ENCODE measurements at regions not wholly inside any gene's neighbourhood (a gene's known extent, or its start where the extent isn't known, plus 50 kb on each side); places are given as distances from the start of the nearest gene placed in this dataset.

- TF ChIP-seq, protein P1, sequence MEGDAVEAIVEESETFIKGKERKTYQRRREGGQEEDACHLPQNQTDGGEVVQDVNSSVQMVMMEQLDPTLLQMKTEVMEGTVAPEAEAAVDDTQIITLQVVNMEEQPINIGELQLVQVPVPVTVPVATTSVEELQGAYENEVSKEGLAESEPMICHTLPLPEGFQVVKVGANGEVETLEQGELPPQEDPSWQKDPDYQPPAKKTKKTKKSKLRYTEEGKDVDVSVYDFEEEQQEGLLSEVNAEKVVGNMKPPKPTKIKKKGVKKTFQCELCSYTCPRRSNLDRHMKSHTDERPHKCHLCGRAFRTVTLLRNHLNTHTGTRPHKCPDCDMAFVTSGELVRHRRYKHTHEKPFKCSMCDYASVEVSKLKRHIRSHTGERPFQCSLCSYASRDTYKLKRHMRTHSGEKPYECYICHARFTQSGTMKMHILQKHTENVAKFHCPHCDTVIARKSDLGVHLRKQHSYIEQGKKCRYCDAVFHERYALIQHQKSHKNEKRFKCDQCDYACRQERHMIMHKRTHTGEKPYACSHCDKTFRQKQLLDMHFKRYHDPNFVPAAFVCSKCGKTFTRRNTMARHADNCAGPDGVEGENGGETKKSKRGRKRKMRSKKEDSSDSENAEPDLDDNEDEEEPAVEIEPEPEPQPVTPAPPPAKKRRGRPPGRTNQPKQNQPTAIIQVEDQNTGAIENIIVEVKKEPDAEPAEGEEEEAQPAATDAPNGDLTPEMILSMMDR (IDR thresholded peaks at IDR 0.05): no peak
- Histone ChIP-seq H3K27me3 (ENCODE audit: control insufficient read depth, insufficient read depth, low read length) (no peaks in the 10 kb centered on the region), H3K4me1 (ENCODE audit: control insufficient read depth, insufficient read depth, low read length) (no peaks in the 10 kb centered on the region), H3K9me3 (ENCODE audit: control insufficient read depth, insufficient read depth, low read length) (no peaks in the 10 kb centered on the region), H3K27ac (ENCODE audit: low read length) (no peak overlapping the region), H3K4me3 (ENCODE audit: low read length) (no peak overlapping the region), H3K36me3 (ENCODE audit: control insufficient read depth, insufficient read depth, low read length) (no peaks in the 10 kb centered on the region)
- intact Hi-C loops (cut with micrococcal nuclease): no loop called here
- Mint-ChIP-seq H3K27ac (no peak overlapping the region), H3K36me3 (no peaks in the 10 kb centered on the region), H3K27me3 (ENCODE audit: low read depth in 2 of 2) (peaks cover 3 to 8% of the 10 kb centered on the region in 2 donors), H3K4me3 (no peak overlapping the region), H3K4me1 (peaks cover 0 to 10% of the 10 kb centered on the region in 2 donors), H3K9me3 (no peaks in the 10 kb centered on the region)
- WGBS (ENCODE audit: insufficient coverage): 95% methylated on average over 5 of the region's 6 CpGs
- no peak for DNase-seq
- ATAC-seq: no peak
Observed at GRCh38 chr6:4363656-4364055, 228.3 kb upstream of the ECI2 start.

DNA sequence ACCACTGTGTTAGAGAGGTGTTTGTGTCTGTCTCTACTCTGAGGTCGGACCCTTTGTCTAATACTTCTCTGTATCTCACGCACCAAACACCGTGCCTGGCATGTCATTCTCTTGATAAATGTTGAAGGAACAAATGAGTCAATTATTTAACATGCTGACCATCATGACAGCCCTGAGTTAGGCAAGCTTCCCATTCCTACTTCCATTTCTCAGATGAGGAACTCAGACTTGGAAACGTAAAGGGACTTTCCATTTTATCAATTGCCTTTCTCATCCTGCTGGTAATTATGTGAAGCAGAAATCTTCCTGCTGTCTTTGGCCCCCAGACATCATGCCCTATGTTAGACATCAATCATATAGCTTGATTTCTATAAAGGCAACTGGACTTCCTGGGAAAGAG lies 227.0 kb upstream of the ECI2 start:
- ATAC-seq (no peak), DNase-seq (no peak)
- peaks cover 3 to 4% of the 10 kb centered on the region in 2 donors for H3K27me3 Mint-ChIP-seq (ENCODE audit: low read depth in 2 of 2)
- no peaks in the 10 kb centered on the region for H3K9me3 Mint-ChIP-seq
- no peak overlapping the region for H3K27ac ChIP-seq (ENCODE audit: low read length)
- H3K27ac Mint-ChIP-seq: no peak overlapping the region
- no peak overlapping the region for H3K4me3 ChIP-seq (ENCODE audit: low read length)
- H3K4me3 Mint-ChIP-seq: no peak overlapping the region
- TF ChIP-seq, protein P1 (IDR thresholded peaks at IDR 0.05): no peak
- 86% methylated on average over 2 of the region's 4 CpGs for WGBS (ENCODE audit: insufficient coverage)
- no peaks in the 10 kb centered on the region for H3K27me3 ChIP-seq (ENCODE audit: control insufficient read depth, insufficient read depth, low read length)
- H3K36me3 ChIP-seq (ENCODE audit: control insufficient read depth, insufficient read depth, low read length): no peaks in the 10 kb centered on the region
- intact Hi-C loops (cut with micrococcal nuclease): no loop called here
- H3K9me3 ChIP-seq (ENCODE audit: control insufficient read depth, insufficient read depth, low read length): no peaks in the 10 kb centered on the region
- H3K4me1 Mint-ChIP-seq: peaks cover 0 to 10% of the 10 kb centered on the region in 2 donors
- no peaks in the 10 kb centered on the region for H3K36me3 Mint-ChIP-seq
- H3K4me1 ChIP-seq (ENCODE audit: control insufficient read depth, insufficient read depth, low read length): no peaks in the 10 kb centered on the region

DNA sequence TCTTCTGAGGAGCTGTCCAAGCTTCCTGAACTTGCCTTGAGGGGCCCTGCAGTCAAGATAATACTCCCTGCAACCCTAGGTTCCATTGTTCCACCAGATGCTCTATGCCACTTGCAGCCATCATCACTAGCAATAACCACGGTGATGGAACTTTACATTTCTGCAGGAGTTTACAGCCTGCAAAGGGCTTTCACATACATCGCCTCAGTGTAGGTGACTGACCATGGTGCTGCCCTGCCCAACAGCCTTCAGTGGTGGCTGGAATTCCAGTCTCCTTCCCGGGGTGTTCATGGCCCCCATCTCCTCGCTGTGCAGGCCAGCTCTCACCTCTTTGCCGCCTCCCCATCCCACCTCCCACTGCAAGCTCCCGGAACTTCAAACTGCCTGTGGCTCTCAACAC lies 225.5 kb upstream of the ECI2 start:
- Histone ChIP-seq H3K27ac (ENCODE audit: low read length) (no peak overlapping the region), H3K4me1 (ENCODE audit: control insufficient read depth, insufficient read depth, low read length) (no peaks in the 10 kb centered on the region), H3K4me3 (ENCODE audit: low read length) (no peak overlapping the region), H3K27me3 (ENCODE audit: control insufficient read depth, insufficient read depth, low read length) (no peaks in the 10 kb centered on the region), H3K36me3 (ENCODE audit: control insufficient read depth, insufficient read depth, low read length) (no peaks in the 10 kb centered on the region), H3K9me3 (ENCODE audit: control insufficient read depth, insufficient read depth, low read length) (no peaks in the 10 kb centered on the region)
- no peaks in the 10 kb centered on the region for H3K36me3 Mint-ChIP-seq
- DNase-seq: no peak
- H3K4me3 Mint-ChIP-seq: no peak overlapping the region
- H3K9me3 Mint-ChIP-seq: peaks cover 0 to 2% of the 10 kb centered on the region in 2 donors
- ATAC-seq: no peak
- intact Hi-C loops (cut with micrococcal nuclease): no loop called here
- H3K4me1 Mint-ChIP-seq: peaks cover 0 to 10% of the 10 kb centered on the region in 2 donors
- H3K27ac Mint-ChIP-seq: no peak overlapping the region
- H3K27me3 Mint-ChIP-seq (ENCODE audit: low read depth in 2 of 2): peaks cover 0 to 3% of the 10 kb centered on the region in 2 donors
- TF ChIP-seq, protein P1 (IDR thresholded peaks at IDR 0.05): no peak
- WGBS (ENCODE audit: insufficient coverage): 92% methylated on average over 6 of the region's 6 CpGs

DNA sequence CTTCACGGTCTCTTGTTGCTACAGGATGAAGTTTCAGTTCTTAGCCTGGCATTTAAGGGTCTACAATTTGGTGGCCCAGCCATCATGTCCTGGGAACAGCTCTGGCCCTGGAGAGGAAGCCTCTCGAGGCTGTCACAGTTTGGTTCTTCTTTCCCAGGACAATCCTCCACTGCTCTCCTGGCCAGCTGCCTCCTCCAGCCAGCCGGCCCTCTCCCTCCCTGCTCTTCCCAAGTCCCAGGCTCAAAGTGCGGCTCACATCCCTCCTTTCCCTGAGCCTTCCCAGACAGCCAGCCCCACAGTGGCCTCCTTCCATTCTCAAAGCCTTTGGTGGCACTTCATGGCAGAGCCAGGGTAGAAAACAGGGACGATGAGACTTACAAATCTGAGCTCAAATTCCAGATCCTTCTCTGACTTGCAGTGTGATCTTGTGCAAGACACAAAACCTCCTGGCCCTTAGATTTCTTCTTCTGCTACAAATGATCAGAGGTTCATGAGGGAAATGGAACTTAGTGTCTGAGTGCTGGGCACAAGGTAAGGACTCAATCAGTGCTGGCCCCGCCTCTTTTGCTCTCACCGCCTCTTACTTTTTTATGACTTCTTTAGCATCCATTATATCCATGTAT lies 223.8 kb upstream of the ECI2 start:
- DNase-seq (no peak), ATAC-seq (no peak)
- intact Hi-C loops (cut with micrococcal nuclease): no loop called here
- H3K9me3 ChIP-seq (ENCODE audit: control insufficient read depth, insufficient read depth, low read length): no peaks in the 10 kb centered on the region
- H3K4me1 ChIP-seq (ENCODE audit: control insufficient read depth, insufficient read depth, low read length): no peaks in the 10 kb centered on the region
- Mint-ChIP-seq H3K36me3 (no peaks in the 10 kb centered on the region), H3K4me1 (peaks cover 0 to 4% of the 10 kb centered on the region in 2 donors), H3K9me3 (peaks cover 0 to 2% of the 10 kb centered on the region in 2 donors), H3K27ac (no peak overlapping the region), H3K4me3 (no peak overlapping the region), H3K27me3 (ENCODE audit: low read depth in 2 of 2) (peaks cover 0 to 3% of the 10 kb centered on the region in 2 donors)
- H3K27ac ChIP-seq (ENCODE audit: low read length): no peak overlapping the region
- no peaks in the 10 kb centered on the region for H3K27me3 ChIP-seq (ENCODE audit: control insufficient read depth, insufficient read depth, low read length)
- H3K4me3 ChIP-seq (ENCODE audit: low read length): no peak overlapping the region
- WGBS (ENCODE audit: insufficient coverage): 90% methylated on average over 5 of the region's 7 CpGs
- H3K36me3 ChIP-seq (ENCODE audit: control insufficient read depth, insufficient read depth, low read length): no peaks in the 10 kb centered on the region
- TF ChIP-seq, protein P1 (IDR thresholded peaks at IDR 0.05): no peak
